ENCODE measurements at regions not wholly inside any gene's neighbourhood (a gene's known extent, or its start where the extent isn't known, plus 50 kb on each side); places are given as distances from the start of the nearest gene placed in this dataset.

DNA sequence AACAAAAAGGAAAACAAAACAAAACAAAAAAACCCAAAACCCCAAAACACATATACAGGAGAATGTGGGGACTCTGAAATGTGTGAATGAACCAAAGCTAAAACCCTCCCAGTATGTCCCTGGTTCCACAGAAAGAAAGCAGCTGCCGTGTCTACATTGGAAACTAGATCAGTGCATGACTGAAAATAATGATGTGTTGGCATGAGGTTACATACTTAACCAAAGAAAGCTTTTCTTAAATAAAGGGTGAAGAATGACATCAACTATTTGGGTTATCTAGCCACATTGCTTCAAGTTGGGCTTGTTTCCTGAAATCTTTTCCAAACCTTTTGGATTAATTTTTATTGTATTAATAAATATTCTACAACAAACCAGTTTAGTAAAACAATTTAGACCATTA is 91.9 kb upstream of the FN1 start:
- TF ChIP-seq, protein P1, sequence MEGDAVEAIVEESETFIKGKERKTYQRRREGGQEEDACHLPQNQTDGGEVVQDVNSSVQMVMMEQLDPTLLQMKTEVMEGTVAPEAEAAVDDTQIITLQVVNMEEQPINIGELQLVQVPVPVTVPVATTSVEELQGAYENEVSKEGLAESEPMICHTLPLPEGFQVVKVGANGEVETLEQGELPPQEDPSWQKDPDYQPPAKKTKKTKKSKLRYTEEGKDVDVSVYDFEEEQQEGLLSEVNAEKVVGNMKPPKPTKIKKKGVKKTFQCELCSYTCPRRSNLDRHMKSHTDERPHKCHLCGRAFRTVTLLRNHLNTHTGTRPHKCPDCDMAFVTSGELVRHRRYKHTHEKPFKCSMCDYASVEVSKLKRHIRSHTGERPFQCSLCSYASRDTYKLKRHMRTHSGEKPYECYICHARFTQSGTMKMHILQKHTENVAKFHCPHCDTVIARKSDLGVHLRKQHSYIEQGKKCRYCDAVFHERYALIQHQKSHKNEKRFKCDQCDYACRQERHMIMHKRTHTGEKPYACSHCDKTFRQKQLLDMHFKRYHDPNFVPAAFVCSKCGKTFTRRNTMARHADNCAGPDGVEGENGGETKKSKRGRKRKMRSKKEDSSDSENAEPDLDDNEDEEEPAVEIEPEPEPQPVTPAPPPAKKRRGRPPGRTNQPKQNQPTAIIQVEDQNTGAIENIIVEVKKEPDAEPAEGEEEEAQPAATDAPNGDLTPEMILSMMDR (IDR thresholded peaks at IDR 0.05) = no peak
- no peak for TF ChIP-seq POLR2A (IDR thresholded peaks at IDR 0.05)

All from body of pancreas (tissue), 4 donors.